SJSA1 (cell line): ENCODE measurements at regions not wholly inside any gene's neighbourhood (a gene's known extent, or its start where the extent isn't known, plus 50 kb on each side); places are given as distances from the start of the nearest gene placed in this dataset.

ENCODE experiments used
- DNase-seq, 2 experiments: peaks; one replicate each; pipeline ENCODE4 v3.0.0-alpha.2; 2015 to 2020; ENCODE audit warnings: low spot score in 2 of 2, low read depth in 1 of 2
- H3K27ac ChIP-seq: fragments of 250-450 bp; sonication (Bioruptor Pico); 2 replicates; pipeline ENCODE4 v1.5.1; 2020; ENCODE audit warnings: mild to moderate bottlenecking, moderate library complexity
- H3K27me3 ChIP-seq: fragments of 250-450 bp; sonication (Bioruptor Pico); replicated peaks from 2 replicates; pipeline ENCODE4 v1.5.1; 2020; ENCODE audit warnings: mild to moderate bottlenecking, moderate library complexity
- H3K36me3 ChIP-seq: fragments of 250-450 bp; sonication (Bioruptor Pico); 2 replicates; pipeline ENCODE4 v1.5.1; 2020; ENCODE audit warnings: mild to moderate bottlenecking
- H3K4me1 ChIP-seq: fragments of 250-450 bp; sonication (Bioruptor Pico); replicated peaks from 2 replicates; pipeline ENCODE4 v1.6.1; 2021; ENCODE audit warnings: mild to moderate bottlenecking
- H3K4me3 ChIP-seq: fragments of 250-450 bp; sonication (Bioruptor Pico); 2 replicates; pipeline ENCODE4 v1.5.1; 2020; ENCODE audit warnings: mild to moderate bottlenecking
- H3K9me3 ChIP-seq: fragments of 250-450 bp; sonication (Bioruptor Pico); replicated peaks from 2 replicates; pipeline ENCODE4 v1.5.1; 2020; ENCODE audit warnings: mild to moderate bottlenecking

GRCh38 chr5:111937094-111937493, 180.1 kb upstream of the NREP start:
- H3K36me3 ChIP-seq, result no peaks in the 10 kb centered on the region
- DNase-seq, result no peak
- no peak overlapping the region for H3K27ac ChIP-seq
- peaks cover 10% of the 10 kb centered on the region for H3K4me1 ChIP-seq
- no peaks in the 10 kb centered on the region for H3K27me3 ChIP-seq
- H3K9me3 ChIP-seq, result no peaks in the 10 kb centered on the region
- H3K4me3 ChIP-seq, result no peak overlapping the region

DNA sequence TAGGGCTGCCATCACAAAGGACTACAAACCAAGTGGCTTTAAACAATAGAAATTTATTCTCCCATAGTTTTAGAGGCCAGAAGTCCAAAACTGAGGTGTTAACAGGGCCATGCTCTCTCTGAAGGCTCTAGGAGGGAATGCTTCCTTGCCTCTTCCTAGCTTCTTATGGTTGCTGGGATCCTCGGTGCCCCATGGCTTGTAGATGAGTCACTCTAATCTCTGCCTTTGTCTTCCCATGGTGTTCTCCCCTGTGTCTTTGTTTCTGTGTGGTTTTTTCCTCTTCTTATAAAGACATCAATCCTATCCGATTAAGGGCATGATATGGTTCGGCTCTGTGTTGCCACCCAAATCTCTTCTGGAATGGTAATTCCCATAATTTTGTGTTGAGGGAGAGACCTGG, 178.8 kb upstream of the NREP start:
- peak in 1 of 2 experiments; percentile 61 for DNase-seq
- H3K9me3 ChIP-seq, result no peaks in the 10 kb centered on the region
- H3K27ac ChIP-seq, result no peak overlapping the region
- H3K4me3 ChIP-seq, result no peak overlapping the region
- H3K27me3 ChIP-seq, result no peaks in the 10 kb centered on the region
- peaks cover 10% of the 10 kb centered on the region for H3K4me1 ChIP-seq
- no peaks in the 10 kb centered on the region for H3K36me3 ChIP-seq

- no peak overlapping the region for H3K4me3 ChIP-seq
- DNase-seq, result no peak
- H3K4me1 ChIP-seq, result peaks cover 10% of the 10 kb centered on the region
- no peaks in the 10 kb centered on the region for H3K9me3 ChIP-seq
- H3K36me3 ChIP-seq, result no peaks in the 10 kb centered on the region
- no peaks in the 10 kb centered on the region for H3K27me3 ChIP-seq
- H3K27ac ChIP-seq, result no peak overlapping the region
Observed at GRCh38 chr5:111935009-111935408, 178.0 kb upstream of the NREP start.

DNA sequence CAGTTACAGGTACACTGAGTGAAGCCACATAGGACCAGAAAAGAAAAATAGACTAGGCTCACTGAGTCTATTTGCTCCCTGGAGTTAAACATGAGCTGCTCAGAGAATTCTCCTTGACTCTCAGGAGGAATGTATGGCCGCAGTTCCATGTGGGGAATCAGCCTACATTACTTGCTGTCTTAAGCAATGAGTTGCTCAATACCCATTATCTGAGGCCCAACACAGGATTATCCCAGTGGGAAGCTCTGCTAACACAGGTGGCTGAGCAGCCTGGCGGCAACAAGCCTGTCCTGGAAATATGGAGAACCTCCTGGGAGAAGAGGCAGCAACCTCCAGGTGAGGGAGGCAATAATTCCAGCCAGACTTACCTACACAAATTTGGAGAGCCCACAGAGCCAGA, 177.5 kb upstream of the NREP start:
- Histone ChIP-seq H3K4me1 (peaks cover 10% of the 10 kb centered on the region), H3K9me3 (no peaks in the 10 kb centered on the region), H3K4me3 (no peak overlapping the region), H3K27ac (no peak overlapping the region), H3K36me3 (no peaks in the 10 kb centered on the region), H3K27me3 (no peaks in the 10 kb centered on the region)
- DNase-seq, result no peak

GRCh38 chr5:111933086-111933485, 176.1 kb upstream of the NREP start:
- H3K9me3 ChIP-seq, result no peaks in the 10 kb centered on the region
- no peaks in the 10 kb centered on the region for H3K36me3 ChIP-seq
- no peaks in the 10 kb centered on the region for H3K27me3 ChIP-seq
- no peak overlapping the region for H3K4me3 ChIP-seq
- H3K27ac ChIP-seq, result no peak overlapping the region
- DNase-seq, result no peak
- H3K4me1 ChIP-seq, result peaks cover 10% of the 10 kb centered on the region

GRCh38 chr5:111932628-111933027, 175.6 kb upstream of the NREP start:
- no peak overlapping the region for H3K27ac ChIP-seq

GRCh38 chr5:111932199-111932598, 175.2 kb upstream of the NREP start:
- DNase-seq, result no peak
- no peak overlapping the region for H3K27ac ChIP-seq
- no peaks in the 10 kb centered on the region for H3K9me3 ChIP-seq
- H3K27me3 ChIP-seq, result no peaks in the 10 kb centered on the region
- H3K4me1 ChIP-seq, result peaks cover 15% of the 10 kb centered on the region
- no peak overlapping the region for H3K4me3 ChIP-seq
- H3K36me3 ChIP-seq, result no peaks in the 10 kb centered on the region

More at GRCh38 chr5:111932628-111933027, 175.6 kb upstream of the NREP start:
- peaks cover 11% of the 10 kb centered on the region for H3K4me1 ChIP-seq
- DNase-seq, result no peak
- no peaks in the 10 kb centered on the region for H3K27me3 ChIP-seq
- H3K36me3 ChIP-seq, result no peaks in the 10 kb centered on the region
- no peak overlapping the region for H3K4me3 ChIP-seq
- no peaks in the 10 kb centered on the region for H3K9me3 ChIP-seq

DNA sequence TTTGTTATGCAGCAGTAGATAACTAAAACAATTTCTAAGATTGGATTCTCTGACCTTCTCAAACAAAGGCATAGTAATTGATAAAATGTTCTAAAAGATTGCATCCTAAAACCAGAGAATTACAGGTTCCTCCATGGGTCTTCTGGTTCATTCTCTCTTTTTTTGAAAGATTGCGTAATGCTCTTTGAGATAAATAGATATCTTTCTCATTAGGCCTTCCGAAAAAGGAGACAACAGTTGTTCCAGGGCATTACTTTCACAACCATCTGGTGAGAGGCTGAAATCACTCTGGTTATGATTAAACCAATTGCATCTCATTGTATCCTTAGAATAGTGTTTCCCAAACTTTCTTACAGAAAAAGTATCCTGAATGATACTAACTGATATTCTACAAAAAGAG, 174.7 kb upstream of the NREP start:
- Histone ChIP-seq H3K27me3 (no peaks in the 10 kb centered on the region), H3K9me3 (no peaks in the 10 kb centered on the region), H3K4me3 (no peak overlapping the region), H3K4me1 (peaks cover 20% of the 10 kb centered on the region), H3K27ac (no peak overlapping the region), H3K36me3 (no peaks in the 10 kb centered on the region)
- DNase-seq, result no peak

GRCh38 chr5:111930905-111931461, 174.0 kb upstream of the NREP start:
- Histone ChIP-seq H3K27ac (no peak overlapping the region), H3K4me3 (no peak overlapping the region), H3K9me3 (no peaks in the 10 kb centered on the region), H3K27me3 (no peaks in the 10 kb centered on the region), H3K4me1 (peaks cover 15% of the 10 kb centered on the region), H3K36me3 (no peaks in the 10 kb centered on the region)
- no peak for DNase-seq

DNA sequence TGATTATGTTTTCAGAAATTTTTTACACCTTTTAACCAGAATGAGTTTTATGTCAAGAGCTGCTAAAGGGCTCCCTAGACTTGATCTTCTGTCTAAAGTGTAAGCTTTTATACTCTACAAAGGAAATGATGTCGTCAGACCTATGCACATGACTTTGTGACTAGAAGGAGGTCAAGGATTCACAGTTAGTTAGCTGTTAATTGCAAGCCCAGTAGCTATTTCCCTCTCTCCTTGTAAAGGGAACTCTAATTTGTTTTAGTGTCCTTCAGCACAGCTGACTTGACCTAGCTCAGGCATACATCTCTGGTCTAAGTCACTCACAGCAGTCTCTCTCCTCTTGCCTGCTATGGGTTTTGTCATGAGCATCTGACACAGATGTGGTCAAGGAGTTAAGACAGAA, 173.5 kb upstream of the NREP start:
- Histone ChIP-seq H3K27me3 (no peaks in the 10 kb centered on the region), H3K4me1 (peaks cover 10% of the 10 kb centered on the region), H3K9me3 (no peaks in the 10 kb centered on the region), H3K4me3 (no peak overlapping the region), H3K27ac (no peak overlapping the region), H3K36me3 (no peaks in the 10 kb centered on the region)
- no peak for DNase-seq

DNA sequence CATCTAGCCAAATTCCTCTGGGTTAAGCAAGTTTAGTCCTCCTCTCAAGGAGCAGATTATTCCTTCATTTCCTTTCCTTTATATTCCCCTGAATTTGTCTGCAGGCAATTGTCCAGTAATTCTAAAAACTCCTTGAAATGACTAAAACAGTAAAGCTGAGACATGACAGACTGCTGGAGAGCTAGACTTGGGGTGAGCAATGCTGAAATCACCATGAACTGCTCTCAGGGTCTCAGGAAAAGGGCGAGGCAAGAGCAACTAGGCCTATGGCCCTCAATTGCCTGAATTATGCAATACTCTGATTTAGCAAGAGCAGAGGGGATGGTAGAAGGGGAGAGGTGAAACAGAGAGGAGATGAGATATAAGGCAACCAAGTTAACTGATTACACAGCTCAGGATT, 172.9 kb upstream of the NREP start:
- Histone ChIP-seq H3K9me3 (no peaks in the 10 kb centered on the region), H3K36me3 (no peaks in the 10 kb centered on the region), H3K27me3 (no peaks in the 10 kb centered on the region), H3K27ac (no peak overlapping the region), H3K4me1 (peaks cover 10% of the 10 kb centered on the region), H3K4me3 (no peak overlapping the region)
- DNase-seq, result no peak

GRCh38 chr5:111929261-111929660, 172.3 kb upstream of the NREP start:
- H3K36me3 ChIP-seq, result no peaks in the 10 kb centered on the region
- H3K27ac ChIP-seq, result no peak overlapping the region
- H3K9me3 ChIP-seq, result no peaks in the 10 kb centered on the region
- no peaks in the 10 kb centered on the region for H3K27me3 ChIP-seq
- H3K4me3 ChIP-seq, result no peak overlapping the region
- no peak for DNase-seq
- peaks cover 10% of the 10 kb centered on the region for H3K4me1 ChIP-seq

- no peaks in the 10 kb centered on the region for H3K9me3 ChIP-seq
Observed at GRCh38 chr5:111928511-111928910, 171.5 kb upstream of the NREP start.

GRCh38 chr5:111927191-111927590, 170.2 kb upstream of the NREP start:
- Histone ChIP-seq H3K4me3 (no peak overlapping the region), H3K27me3 (no peaks in the 10 kb centered on the region), H3K36me3 (no peaks in the 10 kb centered on the region), H3K27ac (0 out of 2 replicates have a peak overlapping the region, but pooled peaks have one; percentile 22), H3K4me1 (peaks cover 10% of the 10 kb centered on the region), H3K9me3 (no peaks in the 10 kb centered on the region)
- DNase-seq, result peak in 1 of 2 experiments; percentile 40

More at GRCh38 chr5:111928511-111928910, 171.5 kb upstream of the NREP start:
- no peak for DNase-seq
- Histone ChIP-seq H3K4me3 (no peak overlapping the region), H3K27me3 (no peaks in the 10 kb centered on the region), H3K36me3 (no peaks in the 10 kb centered on the region), H3K27ac (no peak overlapping the region), H3K4me1 (peaks cover 10% of the 10 kb centered on the region)

GRCh38 chr5:111926026-111926425, 169.0 kb upstream of the NREP start:
- no peaks in the 10 kb centered on the region for H3K27me3 ChIP-seq
- H3K4me1 ChIP-seq, result peaks cover 10% of the 10 kb centered on the region
- DNase-seq, result no peak
- H3K9me3 ChIP-seq, result no peaks in the 10 kb centered on the region
- no peak overlapping the region for H3K27ac ChIP-seq
- no peaks in the 10 kb centered on the region for H3K36me3 ChIP-seq
- H3K4me3 ChIP-seq, result no peak overlapping the region
